GM13976 (cell line): ENCODE measurements at regions not wholly inside any gene's neighbourhood (a gene's known extent, or its start where the extent isn't known, plus 50 kb on each side); places are given as distances from the start of the nearest gene placed in this dataset.

Source experiments
- DNase-seq: peaks from one replicate; pipeline ENCODE4 v3.0.0; 2012; ENCODE audit warnings: low spot score
- in situ Hi-C: fragments of 300-500 bp; cut with MboI; formaldehyde crosslinking; loops from one replicate; pipeline ENCODE4 v1.12.0; 2022; ENCODE audit warnings: low sequenced_read_pairs, mixed read lengths, inconsistent platforms; ENCODE audit not compliant: unreplicated experiment
- TF ChIP-seq, protein P1 (sequence below): IDR thresholded peaks from 2 replicates; pipeline ENCODE4 v1.5.1; 2012; ENCODE audit warnings: borderline replicate concordance, mild to moderate bottlenecking; ENCODE audit not compliant: insufficient read depth; ENCODE audit errors: extremely low read depth, missing control alignments, control extremely low read depth

DNA sequence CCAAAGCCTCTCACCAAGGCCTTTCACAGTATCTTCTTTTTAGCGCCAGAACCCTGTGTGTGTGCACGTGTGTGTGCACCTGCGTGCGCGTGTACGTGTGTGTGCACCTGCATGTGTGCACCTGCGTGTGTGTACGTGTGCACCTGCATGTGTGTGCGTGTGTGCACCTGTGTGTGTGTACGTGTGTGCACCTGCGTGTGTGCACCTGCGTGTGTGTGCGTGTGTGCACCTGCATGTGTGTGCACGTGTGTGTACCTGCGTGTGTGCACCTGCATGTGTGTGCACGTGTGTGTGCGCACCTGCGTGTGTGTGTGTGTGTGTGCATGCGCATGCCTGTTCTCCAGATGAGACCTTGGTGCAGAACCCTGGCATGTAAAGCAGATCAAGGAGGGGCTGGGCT is 131.4 kb upstream of the HDAC4 start:
- TF ChIP-seq, protein P1, sequence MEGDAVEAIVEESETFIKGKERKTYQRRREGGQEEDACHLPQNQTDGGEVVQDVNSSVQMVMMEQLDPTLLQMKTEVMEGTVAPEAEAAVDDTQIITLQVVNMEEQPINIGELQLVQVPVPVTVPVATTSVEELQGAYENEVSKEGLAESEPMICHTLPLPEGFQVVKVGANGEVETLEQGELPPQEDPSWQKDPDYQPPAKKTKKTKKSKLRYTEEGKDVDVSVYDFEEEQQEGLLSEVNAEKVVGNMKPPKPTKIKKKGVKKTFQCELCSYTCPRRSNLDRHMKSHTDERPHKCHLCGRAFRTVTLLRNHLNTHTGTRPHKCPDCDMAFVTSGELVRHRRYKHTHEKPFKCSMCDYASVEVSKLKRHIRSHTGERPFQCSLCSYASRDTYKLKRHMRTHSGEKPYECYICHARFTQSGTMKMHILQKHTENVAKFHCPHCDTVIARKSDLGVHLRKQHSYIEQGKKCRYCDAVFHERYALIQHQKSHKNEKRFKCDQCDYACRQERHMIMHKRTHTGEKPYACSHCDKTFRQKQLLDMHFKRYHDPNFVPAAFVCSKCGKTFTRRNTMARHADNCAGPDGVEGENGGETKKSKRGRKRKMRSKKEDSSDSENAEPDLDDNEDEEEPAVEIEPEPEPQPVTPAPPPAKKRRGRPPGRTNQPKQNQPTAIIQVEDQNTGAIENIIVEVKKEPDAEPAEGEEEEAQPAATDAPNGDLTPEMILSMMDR, result no peak
- DNase-seq, result no peak
- in situ Hi-C loops, result no loop called here

GRCh38 chr2:239531456-239532241 is 130.8 kb upstream of the HDAC4 start:
- TF ChIP-seq, protein P1, result no peak
- in situ Hi-C loops, result no loop called here
- no peak for DNase-seq

DNA sequence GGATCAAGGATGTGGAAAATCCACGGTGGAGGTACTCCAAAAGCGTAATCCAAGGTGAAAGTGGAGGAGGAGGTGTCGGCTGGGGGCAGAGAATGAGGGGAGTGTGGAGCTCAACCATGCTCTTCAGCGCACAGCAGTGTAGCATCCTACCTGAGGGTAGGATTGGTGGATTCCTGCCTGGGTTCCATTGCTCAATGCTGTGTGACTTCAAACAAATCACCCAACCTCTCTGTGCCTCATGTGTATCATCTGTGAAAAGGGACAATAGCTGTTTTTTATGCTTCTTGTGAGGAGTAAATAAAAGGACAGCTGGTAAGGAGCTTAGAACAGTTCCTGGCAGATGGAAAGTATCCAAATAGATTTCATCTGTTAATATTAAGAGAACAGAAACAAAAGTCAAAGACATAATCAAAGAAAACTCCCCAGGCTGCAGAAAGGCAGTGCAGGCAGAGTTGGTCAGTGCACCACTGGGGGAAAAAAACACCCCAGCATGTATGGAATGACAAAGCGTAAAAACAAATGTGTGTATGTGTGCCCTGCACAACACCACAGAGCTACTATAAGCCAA is 130.0 kb upstream of the HDAC4 start:
- DNase-seq, result no peak
- in situ Hi-C loops, result no loop called here
- TF ChIP-seq, protein P1, result no peak

DNA sequence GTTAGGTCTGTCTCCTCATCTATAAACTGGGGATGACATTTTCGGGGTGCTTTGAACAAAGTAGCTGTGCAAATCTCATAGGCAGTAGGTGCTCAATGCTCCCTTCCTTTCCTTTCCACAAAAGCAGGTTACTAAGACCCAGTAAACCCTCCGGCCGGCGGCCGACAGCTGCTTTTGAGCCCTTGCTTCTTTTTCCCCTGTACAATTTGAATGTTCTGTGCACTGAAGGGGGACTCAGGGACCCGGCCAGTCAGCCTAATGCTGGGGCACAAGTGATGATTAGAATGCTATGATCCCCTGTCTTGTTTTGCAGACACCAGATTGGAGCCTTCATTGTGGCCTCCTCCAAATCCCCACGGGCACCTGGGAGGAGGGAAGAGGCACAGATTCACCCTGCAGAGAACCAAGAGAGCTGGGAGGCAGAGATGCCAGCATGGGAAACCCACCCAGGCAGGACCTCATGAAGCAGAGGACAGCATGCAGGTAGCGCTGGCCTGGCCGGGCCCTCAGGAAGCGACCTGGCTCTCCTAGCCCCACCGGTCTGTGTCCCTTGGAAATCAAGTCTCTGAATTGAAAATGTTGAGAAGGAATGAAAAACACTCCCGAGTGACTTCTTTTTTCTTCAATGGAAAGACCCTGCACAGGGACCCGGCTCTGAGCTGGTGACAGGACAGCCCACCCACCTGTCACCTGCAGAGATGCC is 128.6 kb upstream of the HDAC4 start:
- DNase-seq, result no peak
- TF ChIP-seq, protein P1, result no peak
- in situ Hi-C loops, result no loop called here

- DNase-seq, result no peak
- TF ChIP-seq, protein P1, result no peak
- in situ Hi-C loops, result no loop called here
These were observed 128.1 kb upstream of the HDAC4 start for GRCh38 chr2:239528883-239529282.

DNA sequence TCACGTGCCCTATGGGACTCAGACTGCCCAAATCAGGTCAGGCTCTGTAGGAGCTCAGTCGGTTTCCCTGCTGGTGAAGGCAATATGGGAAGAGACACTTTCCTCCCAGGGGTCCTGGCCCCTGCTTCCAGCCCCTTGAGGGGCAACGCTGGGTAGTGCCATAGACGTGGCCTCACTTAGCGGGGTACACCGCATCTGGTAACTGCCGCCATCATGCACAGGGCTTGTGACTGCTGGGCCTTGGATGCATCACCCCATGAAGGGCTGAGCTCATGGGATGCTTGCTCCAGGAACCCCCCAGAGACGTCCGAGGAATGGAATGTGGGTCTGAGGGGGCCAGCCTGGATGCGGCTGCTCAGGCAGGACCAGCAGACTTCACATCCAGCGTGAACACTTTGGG is 127.3 kb upstream of the HDAC4 start:
- in situ Hi-C loops, result no loop called here
- TF ChIP-seq, protein P1, result no peak
- no peak for DNase-seq
